ENCODE measurements at regions not wholly inside any gene's neighbourhood (a gene's known extent, or its start where the extent isn't known, plus 50 kb on each side); places are given as distances from the start of the nearest gene placed in this dataset.

GRCh38 chr6:148090326-148090725, 252.3 kb upstream of the SASH1 start:
- no peak overlapping the region for H3K27ac Mint-ChIP-seq
- no peak for TF ChIP-seq CTCF (conservative IDR thresholded peaks at IDR 0.05)
- Histone ChIP-seq H3K4me3 (ENCODE audit: low read length) (no peak overlapping the region), H3K9ac (ENCODE audit: extremely low read depth, low read length, poor library complexity, severe bottlenecking) (no peak overlapping the region), H3K9me3 (ENCODE audit: control insufficient read depth, low read length) (peaks cover 20% of the 10 kb centered on the region), H3K36me3 (ENCODE audit: control insufficient read depth, insufficient read depth, low read length) (no peaks in the 10 kb centered on the region), H3K27ac (ENCODE audit: low read depth, low read length) (no peak overlapping the region), H3K27me3 (ENCODE audit: control insufficient read depth, insufficient read depth, low read length, poor library complexity, severe bottlenecking) (no peaks in the 10 kb centered on the region), H3K4me1 (ENCODE audit: control insufficient read depth, insufficient read depth, low read length) (no peaks in the 10 kb centered on the region)
- H3K4me1 Mint-ChIP-seq = no peaks in the 10 kb centered on the region
- no peaks in the 10 kb centered on the region for H3K27me3 Mint-ChIP-seq (ENCODE audit: insufficient read depth)
- 98 to 100% methylated on average over 2 of the region's 2 CpGs for WGBS, 2 experiments (ENCODE audit: insufficient coverage in 1 of 2, insufficient read length in 1 of 2)
- peaks cover 9% of the 10 kb centered on the region for H3K9me3 Mint-ChIP-seq
- no peak overlapping the region for H3K4me3 Mint-ChIP-seq
- DNase-seq = no peak
- no peaks in the 10 kb centered on the region for H3K36me3 Mint-ChIP-seq (ENCODE audit: low read depth)

- Mint-ChIP-seq H3K9me3 (peaks cover 9% of the 10 kb centered on the region), H3K27ac (no peak overlapping the region), H3K36me3 (ENCODE audit: low read depth) (no peaks in the 10 kb centered on the region), H3K27me3 (ENCODE audit: insufficient read depth) (peaks cover 2% of the 10 kb centered on the region), H3K4me1 (no peaks in the 10 kb centered on the region), H3K4me3 (no peak overlapping the region)
- Histone ChIP-seq H3K4me1 (ENCODE audit: control insufficient read depth, insufficient read depth, low read length) (no peaks in the 10 kb centered on the region), H3K9ac (ENCODE audit: extremely low read depth, low read length, poor library complexity, severe bottlenecking) (no peak overlapping the region), H3K4me3 (ENCODE audit: low read length) (no peak overlapping the region), H3K36me3 (ENCODE audit: control insufficient read depth, insufficient read depth, low read length) (no peaks in the 10 kb centered on the region), H3K27ac (ENCODE audit: low read depth, low read length) (no peak overlapping the region), H3K9me3 (ENCODE audit: control insufficient read depth, low read length) (peaks cover 20% of the 10 kb centered on the region), H3K27me3 (ENCODE audit: control insufficient read depth, insufficient read depth, low read length, poor library complexity, severe bottlenecking) (no peaks in the 10 kb centered on the region)
- no peak for DNase-seq
- TF ChIP-seq CTCF (conservative IDR thresholded peaks at IDR 0.05) = no peak
These were observed 251.2 kb upstream of the SASH1 start for GRCh38 chr6:148091394-148091793.

- H3K36me3 Mint-ChIP-seq (ENCODE audit: low read depth) = no peaks in the 10 kb centered on the region
- H3K4me3 Mint-ChIP-seq = no peak overlapping the region
- Histone ChIP-seq H3K36me3 (ENCODE audit: control insufficient read depth, insufficient read depth, low read length) (no peaks in the 10 kb centered on the region), H3K27ac (ENCODE audit: low read depth, low read length) (no peak overlapping the region), H3K27me3 (ENCODE audit: control insufficient read depth, insufficient read depth, low read length, poor library complexity, severe bottlenecking) (no peaks in the 10 kb centered on the region), H3K9ac (ENCODE audit: extremely low read depth, low read length, poor library complexity, severe bottlenecking) (no peak overlapping the region), H3K9me3 (ENCODE audit: control insufficient read depth, low read length) (no peaks in the 10 kb centered on the region), H3K4me3 (ENCODE audit: low read length) (no peak overlapping the region), H3K4me1 (ENCODE audit: control insufficient read depth, insufficient read depth, low read length) (no peaks in the 10 kb centered on the region)
- H3K4me1 Mint-ChIP-seq = peaks cover 4% of the 10 kb centered on the region
- no peak overlapping the region for H3K27ac Mint-ChIP-seq
- WGBS, 2 experiments (ENCODE audit: insufficient coverage in 1 of 2, insufficient read length in 1 of 2) = 77 to 88% methylated on average over 8 of the region's 8 CpGs
- H3K9me3 Mint-ChIP-seq = no peaks in the 10 kb centered on the region
- TF ChIP-seq CTCF (conservative IDR thresholded peaks at IDR 0.05) = no peak
- H3K27me3 Mint-ChIP-seq (ENCODE audit: insufficient read depth) = no peaks in the 10 kb centered on the region
- DNase-seq = no peak
These were observed 239.2 kb upstream of the SASH1 start for GRCh38 chr6:148103436-148103835.

Data from endodermal cell (in vitro differentiated cells).